A673 (cell line): ENCODE measurements at regions not wholly inside any gene's neighbourhood (a gene's known extent, or its start where the extent isn't known, plus 50 kb on each side); places are given as distances from the start of the nearest gene placed in this dataset.

Experiments used
- BruUV-seq: library from RNA; stranded (reverse); fragments of 400-500 nt; replicated peaks from 2 replicates; lab custom pipeline; 2021; lab: Mats Ljungman, UMichigan
- CTCF ChIA-PET: fragments of 300-600 bp; sonication (Branson Sonifier 250); formaldehyde crosslinking; loops from one replicate; lab custom pipeline; 2022; ENCODE audit warnings: antibody characterized with exemption; lab: Charles Lee
- POLR2A ChIA-PET: fragments of 300-600 bp; sonication (Branson Sonifier 250); formaldehyde crosslinking; loops from one replicate; lab custom pipeline; 2022; ENCODE audit warnings: antibody characterized with exemption; ENCODE audit not compliant: low non-redundant PET; lab: Charles Lee
- DNase-seq: peaks from one replicate; pipeline ENCODE4 v3.0.0-alpha.2; 2015; ENCODE audit warnings: low spot score
- H3K27ac ChIP-seq: fragments of 200-600 bp; sonication (generic); 2 replicates; pipeline ENCODE4 v1.5.1; 2016; ENCODE audit warnings: mixed run types, low read depth, mild to moderate bottlenecking, mixed read lengths, antibody characterized with exemption, low read length; ENCODE audit not compliant: poor library complexity, severe bottlenecking
- H3K27me3 ChIP-seq: fragments of 200-600 bp; sonication (generic); replicated peaks from 2 replicates; pipeline ENCODE4 v1.6.1; 2017; ENCODE audit warnings: mixed run types, low read depth, mild to moderate bottlenecking, mixed read lengths, antibody characterized with exemption, low read length; ENCODE audit not compliant: insufficient read depth, poor library complexity
- H3K36me3 ChIP-seq: fragments of 200-600 bp; sonication (generic); 2 replicates; pipeline ENCODE4 v1.6.1; 2016; ENCODE audit warnings: mixed run types, mild to moderate bottlenecking, mixed read lengths, antibody characterized with exemption, low read length; ENCODE audit not compliant: insufficient read depth, poor library complexity, severe bottlenecking
- H3K4me1 ChIP-seq: fragments of 200-600 bp; sonication (generic); 2 replicates; pipeline ENCODE4 v1.6.1; 2017; ENCODE audit warnings: mixed run types, mild to moderate bottlenecking, mixed read lengths, antibody characterized with exemption, low read length; ENCODE audit not compliant: insufficient read depth, poor library complexity, severe bottlenecking
- H3K4me3 ChIP-seq: fragments of 200-600 bp; sonication (generic); 2 replicates; pipeline ENCODE4 v1.5.1; 2016; ENCODE audit warnings: low read depth, mixed run types, mild to moderate bottlenecking, mixed read lengths, low read length; ENCODE audit not compliant: poor library complexity, severe bottlenecking
- H3K9me3 ChIP-seq: fragments of 200-600 bp; sonication (generic); 2 replicates; pipeline ENCODE4 v1.6.1; 2016; ENCODE audit warnings: mixed run types, low read depth, mild to moderate bottlenecking, mixed read lengths, antibody characterized with exemption, low read length; ENCODE audit not compliant: poor library complexity, severe bottlenecking
- EZH2 ChIP-seq: fragments of 200-600 bp; sonication (generic); IDR thresholded peaks from 2 replicates; pipeline ENCODE4 v1.6.1; 2017; ENCODE audit warnings: borderline replicate concordance, low read depth, mild to moderate bottlenecking, mixed read lengths, antibody characterized with exemption, low read length; ENCODE audit not compliant: poor library complexity, severe bottlenecking
- intact Hi-C: fragments of 100-400 bp; cut with micrococcal nuclease; formaldehyde crosslinking; loops from one replicate; pipeline ENCODE4 v1.10.0; 2022; ENCODE audit not compliant: unreplicated experiment
- TF ChIP-seq, protein P1 (sequence below): fragments of 300-800, 200-600 bp; sonication (generic); conservative IDR thresholded peaks from 2 replicates; pipeline ENCODE4 v1.5.1; 2017; ENCODE audit warnings: low read depth, mild to moderate bottlenecking, antibody characterized with exemption, low read length, moderate library complexity, mixed read lengths

DNA sequence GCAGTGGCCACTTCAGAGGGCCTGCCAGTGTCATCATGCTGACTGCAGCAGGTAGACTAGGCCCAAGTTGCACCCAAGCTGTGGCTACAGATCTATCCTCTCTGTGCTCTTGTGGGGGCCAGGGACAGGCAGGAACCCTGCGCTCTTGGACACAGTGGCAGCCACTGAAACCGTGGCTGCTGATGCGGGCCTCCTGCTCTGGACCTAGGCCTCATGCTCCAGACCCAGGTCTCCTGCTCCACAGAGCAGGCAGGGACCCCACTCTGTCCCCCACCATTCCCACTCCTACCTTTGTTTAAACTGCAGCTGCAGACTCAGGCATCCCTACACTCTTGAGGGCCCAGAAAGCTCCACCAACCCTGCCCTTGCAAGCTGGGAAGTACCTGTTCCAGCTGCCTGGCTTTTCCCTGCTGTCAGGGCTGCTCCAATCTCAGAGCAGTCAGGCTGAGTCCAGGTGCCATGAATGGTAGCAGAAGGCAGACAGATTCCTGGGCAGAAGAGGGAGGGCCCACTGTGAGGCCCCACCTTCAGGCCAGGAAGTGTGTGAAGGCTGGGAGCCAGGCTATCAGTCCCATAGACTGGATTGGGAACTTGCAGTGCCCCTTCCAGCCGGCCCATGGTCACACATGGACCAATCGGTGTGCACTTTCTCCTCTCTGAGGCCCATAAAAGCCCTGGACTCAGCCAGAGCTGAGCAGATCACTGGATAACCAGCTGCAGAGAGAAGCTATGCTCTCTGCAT is 634.0 kb upstream of the SEMA3D start:
- no peak for DNase-seq
- Histone ChIP-seq H3K27ac (no peak overlapping the region), H3K9me3 (no peaks in the 10 kb centered on the region), H3K27me3 (no peaks in the 10 kb centered on the region), H3K4me1 (no peaks in the 10 kb centered on the region), H3K36me3 (no peaks in the 10 kb centered on the region), H3K4me3 (no peak overlapping the region)
- TF ChIP-seq, protein P1, sequence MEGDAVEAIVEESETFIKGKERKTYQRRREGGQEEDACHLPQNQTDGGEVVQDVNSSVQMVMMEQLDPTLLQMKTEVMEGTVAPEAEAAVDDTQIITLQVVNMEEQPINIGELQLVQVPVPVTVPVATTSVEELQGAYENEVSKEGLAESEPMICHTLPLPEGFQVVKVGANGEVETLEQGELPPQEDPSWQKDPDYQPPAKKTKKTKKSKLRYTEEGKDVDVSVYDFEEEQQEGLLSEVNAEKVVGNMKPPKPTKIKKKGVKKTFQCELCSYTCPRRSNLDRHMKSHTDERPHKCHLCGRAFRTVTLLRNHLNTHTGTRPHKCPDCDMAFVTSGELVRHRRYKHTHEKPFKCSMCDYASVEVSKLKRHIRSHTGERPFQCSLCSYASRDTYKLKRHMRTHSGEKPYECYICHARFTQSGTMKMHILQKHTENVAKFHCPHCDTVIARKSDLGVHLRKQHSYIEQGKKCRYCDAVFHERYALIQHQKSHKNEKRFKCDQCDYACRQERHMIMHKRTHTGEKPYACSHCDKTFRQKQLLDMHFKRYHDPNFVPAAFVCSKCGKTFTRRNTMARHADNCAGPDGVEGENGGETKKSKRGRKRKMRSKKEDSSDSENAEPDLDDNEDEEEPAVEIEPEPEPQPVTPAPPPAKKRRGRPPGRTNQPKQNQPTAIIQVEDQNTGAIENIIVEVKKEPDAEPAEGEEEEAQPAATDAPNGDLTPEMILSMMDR, result no peak
- TF ChIP-seq EZH2, result no peak
- ChIA-PET CTCF (no interaction called here), POLR2A (no interaction called here)
- intact Hi-C loops, result loop anchor here (5.0 kb wide), 1 partner anchor 359 kb away; no protein-coding TSS in a partner anchor
- BruUV-seq, result no TSS peak

- no peak for TF ChIP-seq EZH2
- TF ChIP-seq, protein P1, result no peak
- intact Hi-C loops, result no loop called here
- Histone ChIP-seq H3K9me3 (no peaks in the 10 kb centered on the region), H3K36me3 (no peaks in the 10 kb centered on the region), H3K27me3 (no peaks in the 10 kb centered on the region), H3K27ac (no peak overlapping the region), H3K4me1 (no peaks in the 10 kb centered on the region), H3K4me3 (no peak overlapping the region)
- POLR2A ChIA-PET, result no interaction called here
- CTCF ChIA-PET, result no interaction called here
- no peak for DNase-seq
- BruUV-seq, result no TSS peak
Observed at GRCh38 chr7:85815526-85815925, 628.7 kb upstream of the SEMA3D start.

- TF ChIP-seq, protein P1, result peak; percentile 30; the same call in 1 of the 2 replicates
- no peak for TF ChIP-seq EZH2
- Histone ChIP-seq H3K27ac (no peak overlapping the region), H3K9me3 (no peaks in the 10 kb centered on the region), H3K4me1 (no peaks in the 10 kb centered on the region), H3K36me3 (no peaks in the 10 kb centered on the region), H3K27me3 (no peaks in the 10 kb centered on the region), H3K4me3 (no peak overlapping the region)
- POLR2A ChIA-PET, result no interaction called here
- no TSS peak for BruUV-seq
- intact Hi-C loops, result no loop called here
- CTCF ChIA-PET, result no interaction called here
- DNase-seq, result peak; percentile 5
Observed at GRCh38 chr7:85806321-85806720, 619.5 kb upstream of the SEMA3D start.
